HEK293T (cell line): ENCODE measurements at regions not wholly inside any gene's neighbourhood (a gene's known extent, or its start where the extent isn't known, plus 50 kb on each side); places are given as distances from the start of the nearest gene placed in this dataset.

ENCODE experiments used
- CTCF ChIA-PET: fragments of 350-600 bp; formaldehyde crosslinking; extraction: SDS; loops from one replicate; lab custom pipeline; 2021; ENCODE audit warnings: antibody characterized with exemption, inconsistent platforms; lab: Yijun Ruan, JAX
- POLR2A ChIA-PET: fragments of 350-600 bp; formaldehyde crosslinking; extraction: SDS; loops from one replicate; lab custom pipeline; 2020; ENCODE audit warnings: antibody characterized with exemption, inconsistent platforms; lab: Yijun Ruan, JAX
- DNase-seq: peaks from one replicate; pipeline ENCODE4 v3.0.0; 2012; ENCODE audit warnings: mixed read lengths; ENCODE audit errors: extremely low spot score
- ARNT ChIP-seq: fragments of 450-650 bp; IDR thresholded peaks from 2 replicates; pipeline ENCODE4 v1.6.1; 2017; ENCODE audit warnings: mild to moderate bottlenecking
- BHLHE40 ChIP-seq: fragments of 450-650 bp; IDR thresholded peaks from 2 replicates; pipeline ENCODE4 v1.6.1; 2016; ENCODE audit warnings: mild to moderate bottlenecking, moderate library complexity, borderline replicate concordance
- CTBP1 ChIP-seq: fragments of 450-650 bp; IDR thresholded peaks from 2 replicates; pipeline ENCODE4 v1.6.1; 2016; ENCODE audit warnings: borderline replicate concordance
- ELF4 ChIP-seq: fragments of 450-650 bp; IDR thresholded peaks from 2 replicates; pipeline ENCODE4 v1.6.1; 2017; ENCODE audit warnings: antibody characterized with exemption
- FOXA1 ChIP-seq: fragments of 450-650 bp; IDR thresholded peaks from 2 replicates; pipeline ENCODE4 v1.6.1; 2016; ENCODE audit warnings: mild to moderate bottlenecking
- FOXK2 ChIP-seq: fragments of 450-650 bp; IDR thresholded peaks from 2 replicates; pipeline ENCODE4 v1.6.1; 2016; ENCODE audit warnings: mild to moderate bottlenecking
- FOXM1 ChIP-seq: fragments of 450-650 bp; IDR thresholded peaks from 2 replicates; pipeline ENCODE4 v1.6.1; 2017; ENCODE audit warnings: mild to moderate bottlenecking, borderline replicate concordance
- HDGF ChIP-seq: fragments of 450-650 bp; IDR thresholded peaks from 2 replicates; pipeline ENCODE4 v1.6.1; 2017; ENCODE audit warnings: antibody characterized with exemption, borderline replicate concordance
- L3MBTL2 ChIP-seq: fragments of 450-650 bp; conservative IDR thresholded peaks from 2 replicates; pipeline ENCODE4 v1.6.1; 2016; ENCODE audit warnings: mild to moderate bottlenecking
- LEF1 ChIP-seq: fragments of 450-650 bp; IDR thresholded peaks from 2 replicates; pipeline ENCODE4 v1.6.1; 2017; ENCODE audit warnings: mild to moderate bottlenecking, borderline replicate concordance
- NFRKB ChIP-seq: fragments of 450-650 bp; IDR thresholded peaks from 2 replicates; pipeline ENCODE4 v1.6.1; 2016; ENCODE audit warnings: mild to moderate bottlenecking, moderate library complexity
- PKNOX1 ChIP-seq: fragments of 450-650 bp; IDR thresholded peaks from 2 replicates; pipeline ENCODE4 v1.6.1; 2016
- SP1 ChIP-seq: fragments of 450-650 bp; IDR thresholded peaks from 2 replicates; pipeline ENCODE4 v1.6.1; 2017
- SUZ12 ChIP-seq: fragments of 450-650 bp; IDR thresholded peaks from 2 replicates; pipeline ENCODE4 v1.6.1; 2016; ENCODE audit warnings: mild to moderate bottlenecking
- TARDBP ChIP-seq: fragments of 450-650 bp; IDR thresholded peaks from 2 replicates; pipeline ENCODE4 v1.6.1; 2016
- ZNF384 ChIP-seq: fragments of 450-650 bp; IDR thresholded peaks from 2 replicates; pipeline ENCODE4 v1.6.1; 2016

- ChIA-PET POLR2A (no interaction called here), CTCF (no interaction called here)
- TF ChIP-seq FOXA1, result no peak
- no peak for TF ChIP-seq HDGF
- no peak for TF ChIP-seq FOXK2
- no peak for TF ChIP-seq CTBP1
- TF ChIP-seq L3MBTL2, result no peak
- no peak for TF ChIP-seq ZNF384
- no peak for TF ChIP-seq NFRKB
- TF ChIP-seq ELF4, result no peak
- TF ChIP-seq ARNT, result no peak
- TF ChIP-seq SP1, result no peak
- no peak for TF ChIP-seq FOXM1
- no peak for TF ChIP-seq SUZ12
- TF ChIP-seq PKNOX1, result no peak
- TF ChIP-seq BHLHE40, result no peak
- TF ChIP-seq TARDBP, result no peak
- TF ChIP-seq LEF1, result no peak
- no peak for DNase-seq
Measured at GRCh38 chr6:105568751-105569150, 165.9 kb upstream of the PREP start.

GRCh38 chr6:105568142-105568541, 165.3 kb upstream of the PREP start:
- TF ChIP-seq TARDBP (no peak), BHLHE40 (no peak), FOXA1 (no peak), NFRKB (no peak), FOXM1 (no peak), ARNT (no peak)
- ChIA-PET CTCF (no interaction called here), POLR2A (no interaction called here)
- DNase-seq, result no peak

GRCh38 chr6:105567140-105567539, 164.3 kb upstream of the PREP start:
- TF ChIP-seq ARNT, result no peak
- no peak for TF ChIP-seq FOXK2
- no peak for TF ChIP-seq FOXM1
- POLR2A ChIA-PET, result no interaction called here
- no peak for DNase-seq
- CTCF ChIA-PET, result no interaction called here

- ChIA-PET CTCF (no interaction called here), POLR2A (no interaction called here)
- no peak for DNase-seq
- no peak for TF ChIP-seq NFRKB
- TF ChIP-seq BHLHE40, result no peak
- TF ChIP-seq CTBP1, result no peak
- no peak for TF ChIP-seq SP1
- TF ChIP-seq FOXA1, result no peak
- TF ChIP-seq ZNF384, result no peak
Measured at GRCh38 chr6:105566503-105566902, 163.6 kb upstream of the PREP start.

- no peak for TF ChIP-seq PKNOX1
- no peak for TF ChIP-seq ZNF384
- TF ChIP-seq BHLHE40, result no peak
- TF ChIP-seq FOXA1, result no peak
- TF ChIP-seq CTBP1, result no peak
- TF ChIP-seq LEF1, result no peak
- no peak for TF ChIP-seq NFRKB
- no peak for TF ChIP-seq SUZ12
- no peak for TF ChIP-seq HDGF
- TF ChIP-seq L3MBTL2, result no peak
- no peak for TF ChIP-seq SP1
- no peak for TF ChIP-seq ELF4
- no peak for TF ChIP-seq FOXK2
- no peak for TF ChIP-seq ARNT
- CTCF ChIA-PET, result no interaction called here
- POLR2A ChIA-PET, result no interaction called here
- no peak for DNase-seq
Measured at GRCh38 chr6:105564121-105564902, 161.4 kb upstream of the PREP start.

GRCh38 chr6:105562027-105562426, 159.1 kb upstream of the PREP start:
- DNase-seq, result no peak
- CTCF ChIA-PET, result no interaction called here
- TF ChIP-seq ELF4, result no peak
- TF ChIP-seq PKNOX1, result no peak
- no peak for TF ChIP-seq SP1
- TF ChIP-seq FOXM1, result no peak
- TF ChIP-seq NFRKB, result no peak
- TF ChIP-seq HDGF, result no peak
- TF ChIP-seq CTBP1, result no peak
- no peak for TF ChIP-seq TARDBP
- no peak for TF ChIP-seq FOXK2
- TF ChIP-seq SUZ12, result no peak
- no peak for TF ChIP-seq BHLHE40
- TF ChIP-seq LEF1, result no peak
- TF ChIP-seq L3MBTL2, result no peak
- TF ChIP-seq ZNF384, result no peak
- no peak for TF ChIP-seq ARNT
- no peak for TF ChIP-seq FOXA1
- POLR2A ChIA-PET, result no interaction called here

- TF ChIP-seq NFRKB (no peak), CTBP1 (no peak), FOXM1 (no peak), HDGF (no peak), FOXA1 (no peak), ARNT (no peak)
- ChIA-PET POLR2A (no interaction called here), CTCF (no interaction called here)
- no peak for DNase-seq
Measured at GRCh38 chr6:105561486-105561885, 158.6 kb upstream of the PREP start.
